ENCODE measurements at regions not wholly inside any gene's neighbourhood (a gene's known extent, or its start where the extent isn't known, plus 50 kb on each side); places are given as distances from the start of the nearest gene placed in this dataset.
"Not testable (repeated sequence)": the region's sequence is repeated elsewhere in the genome, so short reads cannot be mapped to it uniquely, and the experiment has no call there.

GRCh38 chr1:208979776-208980175, 603.7 kb upstream of the CAMK1G start:
- no peak for DNase-seq

- DNase-seq, result no peak
Observed at GRCh38 chr1:208980605-208981004, 602.9 kb upstream of the CAMK1G start.

DNA sequence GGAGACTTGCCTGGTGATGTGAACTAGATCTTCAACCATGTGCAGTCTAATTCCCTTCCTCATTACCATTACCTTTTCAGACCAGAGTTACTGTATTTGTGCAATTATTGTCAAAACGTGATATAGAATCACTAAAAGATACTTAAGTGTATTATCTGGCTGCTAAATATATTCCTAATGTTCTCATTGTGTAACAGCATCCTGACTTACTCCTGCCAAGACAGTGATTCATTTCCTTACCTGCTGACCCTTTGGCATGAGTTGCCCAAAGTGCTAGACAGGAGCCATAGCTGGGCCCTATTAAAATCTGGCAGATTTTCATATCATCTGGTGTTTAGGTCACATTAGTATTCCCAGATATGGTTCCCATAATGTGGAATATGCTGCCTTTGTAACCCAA, 598.3 kb upstream of the CAMK1G start:
- no peak for DNase-seq

DNA sequence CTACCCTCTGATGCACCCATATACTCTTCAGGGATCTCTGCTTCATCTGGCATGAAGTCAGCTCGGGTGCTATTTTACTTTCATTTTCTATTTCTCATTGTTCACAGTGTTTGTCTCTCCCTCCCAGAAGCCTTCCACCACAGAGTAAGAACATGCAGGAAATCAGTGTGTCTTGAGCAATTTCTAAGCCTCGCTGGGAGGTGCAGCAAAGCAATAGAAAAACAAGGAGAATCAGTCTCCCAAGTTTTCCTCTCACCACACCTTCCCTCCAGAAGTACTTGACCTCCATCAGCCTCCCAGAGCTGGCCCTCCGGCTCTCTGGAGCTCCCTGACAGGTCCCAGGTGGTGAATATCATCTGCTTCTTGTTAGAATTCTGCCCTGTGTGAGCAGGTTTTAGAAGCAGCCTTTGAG, 594.7 kb upstream of the CAMK1G start:
- no peak for DNase-seq

DNA sequence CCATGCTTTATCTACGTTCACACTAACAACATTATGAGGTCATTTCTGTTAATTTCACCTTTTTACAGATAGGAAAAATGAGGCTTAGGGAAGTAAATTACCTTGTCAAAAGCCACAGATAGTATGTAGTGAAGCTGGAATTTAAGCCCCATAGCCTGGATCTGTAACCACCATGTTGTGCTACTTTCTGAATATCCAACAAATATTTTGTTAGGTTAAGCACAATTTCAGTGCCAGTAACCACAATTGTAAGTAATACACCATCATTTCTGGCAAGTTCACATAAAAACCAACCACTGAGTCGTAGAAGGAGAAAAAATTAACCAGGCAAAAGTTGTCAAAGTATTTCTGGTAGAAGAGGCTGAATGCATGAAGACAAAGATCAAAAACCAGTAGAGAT, 593.1 kb upstream of the CAMK1G start:
- DNase-seq, result no peak

- not testable (repeated sequence) for DNase-seq
Observed at GRCh38 chr1:208997053-208997452, 586.5 kb upstream of the CAMK1G start.

GRCh38 chr1:208997726-208998312, 585.7 kb upstream of the CAMK1G start:
- no peak for DNase-seq

- DNase-seq, result no peak
Observed at GRCh38 chr1:209008586-209008985, 574.9 kb upstream of the CAMK1G start.

GRCh38 chr1:209010475-209011230, 572.9 kb upstream of the CAMK1G start:
- DNase-seq, result no peak

GRCh38 chr1:209012443-209013196, 570.9 kb upstream of the CAMK1G start:
- DNase-seq, result no peak

DNA sequence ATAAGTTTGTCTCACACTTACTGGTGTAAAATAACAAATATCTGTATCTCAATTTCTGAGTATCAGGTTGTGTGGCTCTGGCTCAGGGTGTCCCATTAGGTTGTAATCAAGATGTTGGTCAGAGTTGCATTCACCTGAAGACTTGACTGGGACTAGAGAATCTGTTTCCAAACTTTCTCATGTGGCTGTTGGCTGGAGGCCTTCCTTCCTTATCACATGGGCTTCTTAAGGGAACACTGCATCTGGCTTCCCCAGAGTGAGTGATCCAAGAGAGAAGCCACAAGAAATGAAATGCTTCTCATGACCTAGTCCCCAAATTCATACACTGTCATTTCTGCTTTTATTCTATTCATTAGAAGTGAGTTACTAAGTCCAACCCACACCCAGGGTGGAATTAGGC, 568.4 kb upstream of the CAMK1G start:
- DNase-seq, result no peak

DNA sequence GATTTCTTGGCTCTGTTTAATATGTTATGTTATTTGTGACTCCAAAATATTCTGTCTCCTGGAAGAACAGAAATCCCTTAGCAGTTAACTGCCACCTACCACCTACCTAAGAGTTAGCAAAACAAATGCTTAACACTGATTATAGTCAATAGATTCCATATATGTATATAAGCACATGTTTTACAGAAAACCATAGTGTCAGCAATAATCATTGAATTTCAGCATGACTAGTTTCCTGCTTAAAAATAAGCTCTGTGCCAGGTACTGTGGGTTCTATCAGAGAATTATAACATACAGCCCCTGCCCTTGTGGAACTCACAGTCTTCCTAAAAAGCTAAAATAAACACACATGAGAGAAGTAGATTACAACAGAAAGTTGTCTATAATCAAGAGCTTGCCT, 561.9 kb upstream of the CAMK1G start:
- DNase-seq, result no peak

DNA sequence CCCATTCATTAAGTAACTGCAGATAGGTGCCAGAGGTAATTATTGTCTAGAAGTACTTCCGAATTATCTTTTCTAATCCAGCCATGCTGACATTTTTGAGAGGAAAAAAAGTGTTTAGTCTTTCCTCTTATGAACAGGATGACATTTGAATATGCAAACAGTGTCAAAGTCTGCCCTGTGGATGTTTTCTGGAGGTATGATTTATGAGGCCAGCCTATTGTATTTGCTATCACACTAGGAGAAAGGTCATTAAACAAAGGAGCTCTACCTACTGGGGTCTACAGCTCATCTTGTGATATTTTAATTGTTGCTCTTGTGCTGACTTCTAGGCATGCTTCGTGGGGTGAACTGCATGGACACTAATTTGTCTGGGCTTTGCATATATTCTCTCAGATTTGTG, 559.7 kb upstream of the CAMK1G start:
- no peak for DNase-seq

DNA sequence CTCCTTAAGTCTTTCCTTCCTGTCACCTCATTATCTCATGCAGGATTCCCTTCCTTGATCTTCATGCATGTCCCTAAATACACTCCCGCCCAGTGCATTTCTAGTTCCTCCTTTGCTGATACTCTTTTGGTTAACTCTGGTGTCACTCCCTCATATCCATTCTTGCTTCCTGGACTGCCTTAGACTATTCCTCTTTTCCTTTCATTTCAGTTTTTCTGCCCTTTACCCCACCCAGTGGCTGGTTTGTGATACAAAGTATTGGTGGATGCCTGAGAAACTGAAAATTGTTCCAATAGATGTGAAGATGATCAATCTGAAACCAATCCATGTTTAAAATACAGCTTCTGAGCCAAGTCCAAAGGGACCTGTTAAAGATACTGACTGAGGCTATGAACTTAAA, 553.8 kb upstream of the CAMK1G start:
- DNase-seq, result no peak

GRCh38 chr1:209030454-209031167, 552.9 kb upstream of the CAMK1G start:
- DNase-seq, result no peak

DNA sequence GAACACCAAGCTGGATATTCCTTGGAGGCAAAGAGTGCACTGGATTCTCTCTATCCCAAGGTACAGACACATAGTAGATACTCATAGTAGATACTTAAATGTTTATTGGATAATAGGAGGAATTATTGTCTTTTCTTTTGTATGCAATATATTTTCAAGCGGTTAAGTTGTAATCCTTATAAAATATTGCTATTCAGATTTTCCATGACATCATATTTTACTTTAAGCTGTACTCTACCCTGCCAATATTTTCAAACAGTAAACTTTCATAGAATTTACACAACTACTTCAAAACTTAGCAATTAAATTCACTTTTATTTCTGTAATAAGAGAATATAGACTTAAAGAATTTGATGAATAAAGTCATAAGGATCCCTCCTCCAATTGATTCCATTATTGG, 546.5 kb upstream of the CAMK1G start:
- DNase-seq, result no peak

DNA sequence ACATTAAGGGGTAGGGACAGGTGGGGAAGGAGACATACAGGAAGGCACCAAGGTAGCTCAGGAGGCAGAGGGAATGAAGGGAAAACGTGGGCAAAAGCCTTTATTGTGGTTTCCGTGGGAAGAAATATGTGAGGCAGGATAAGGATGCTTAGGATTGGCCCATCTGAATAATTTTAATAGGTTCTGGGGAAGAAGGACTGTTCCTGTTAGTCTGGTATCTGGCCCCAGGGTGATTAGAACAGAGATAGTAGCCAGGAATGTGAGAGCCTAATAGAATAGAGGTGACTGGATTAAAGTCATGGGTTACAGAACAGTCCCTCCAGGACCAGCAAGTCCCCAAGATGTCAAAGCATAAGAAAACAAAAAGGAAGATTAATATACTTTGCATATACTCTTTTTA, 545.2 kb upstream of the CAMK1G start:
- no peak for DNase-seq

DNA sequence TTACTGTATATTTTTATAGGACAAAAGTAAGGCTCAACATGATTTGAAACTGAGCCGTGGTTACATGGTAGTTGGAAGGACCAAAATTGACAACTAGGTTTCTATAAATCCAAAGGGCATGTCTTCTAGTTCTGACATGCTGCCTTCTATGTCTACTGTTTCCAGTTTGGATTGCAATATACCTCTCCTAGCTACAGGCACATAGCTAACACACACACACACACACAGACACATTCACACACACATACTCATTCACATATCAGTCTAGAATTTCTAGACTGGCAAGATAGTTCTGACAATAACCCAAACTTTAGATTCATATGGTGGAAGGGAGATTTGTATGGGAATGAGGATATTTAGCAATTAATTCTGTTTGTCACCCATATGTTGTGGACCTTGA, 544.8 kb upstream of the CAMK1G start:
- no peak for DNase-seq

DNA sequence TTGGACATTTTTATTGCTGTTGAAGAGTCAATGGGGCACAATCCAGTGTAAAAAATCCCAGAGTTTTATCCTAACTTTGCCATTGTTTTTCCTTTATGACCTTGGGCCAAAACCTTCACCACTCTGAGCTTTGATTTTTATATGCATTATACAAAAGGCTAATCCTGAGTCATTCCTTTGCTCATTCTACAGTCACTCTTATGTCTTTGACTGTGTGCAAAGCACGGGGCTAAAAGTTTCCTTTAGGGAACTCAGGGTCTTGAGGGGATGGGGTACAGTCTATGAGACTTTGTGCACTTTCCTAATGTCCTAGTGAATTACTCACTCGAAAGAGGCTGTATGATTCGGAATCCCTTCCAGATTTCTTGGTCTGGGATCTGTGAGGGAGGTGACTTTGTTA, 543.2 kb upstream of the CAMK1G start:
- no peak for DNase-seq

DNA sequence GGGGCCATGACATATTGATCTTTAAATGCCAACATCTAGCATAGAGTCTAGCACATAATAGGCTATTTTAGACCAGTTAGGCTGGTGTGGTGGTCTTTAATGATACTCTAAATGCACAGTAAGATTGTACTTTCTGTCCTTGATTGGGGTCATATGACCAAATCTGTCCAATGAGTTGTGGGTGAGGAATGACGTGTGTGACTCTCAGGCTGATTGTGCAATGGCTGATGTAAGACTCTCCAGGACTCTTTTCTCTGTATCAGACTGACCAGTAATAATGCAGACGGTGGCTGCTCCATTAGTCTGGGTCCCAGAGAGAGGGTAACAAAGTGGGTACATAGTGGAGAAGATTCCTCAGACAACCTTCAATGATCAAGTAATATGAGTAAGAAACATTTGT, 541.6 kb upstream of the CAMK1G start:
- no peak for DNase-seq

GRCh38 chr1:209042413-209042812, 541.1 kb upstream of the CAMK1G start:
- DNase-seq, result no peak

- no peak for DNase-seq
Observed at GRCh38 chr1:209045331-209046057, 538.0 kb upstream of the CAMK1G start.

- DNase-seq, result no peak
Observed at GRCh38 chr1:209046058-209046417, 537.5 kb upstream of the CAMK1G start.
